Sigmoid colon (tissue), 6 donors: ENCODE measurements at regions not wholly inside any gene's neighbourhood (a gene's known extent, or its start where the extent isn't known, plus 50 kb on each side); places are given as distances from the start of the nearest gene placed in this dataset.

Experiments used
- DNase-seq: peaks from one replicate; pipeline ENCODE4 v3.0.0-alpha.2; 2019
- H3K27ac ChIP-seq, 4 donors: fragments of 200-600 bp; sonication (generic); one replicate each; pipeline ENCODE4 v1.5.1; 2016 to 2019; ENCODE audit warnings: mild to moderate bottlenecking in 1 of 4
- H3K27me3 ChIP-seq, 3 donors: fragments of 200-600 bp; sonication (generic); one replicate each; pipeline ENCODE4 v1.5.1; 2019; ENCODE audit warnings: mild to moderate bottlenecking in 1 of 3
- H3K36me3 ChIP-seq, 4 donors: fragments of 200-600 bp; sonication (generic); one replicate each; pipeline ENCODE4 v1.5.1; 2016 to 2019
- H3K4me1 ChIP-seq, 4 donors: fragments of 200-600 bp; sonication (generic); one replicate each; pipeline ENCODE4 v1.5.1; 2017 to 2019
- H3K4me3 ChIP-seq, 4 donors: fragments of 200-600 bp; sonication (generic); one replicate each; pipeline ENCODE4 v1.5.1; 2017 to 2019; ENCODE audit warnings: mild to moderate bottlenecking in 2 of 4, moderate library complexity in 1 of 4
- H3K9me3 ChIP-seq, 4 donors: fragments of 200-600 bp in 3 of 4; sonication (generic) in 3 of 4; one replicate each; pipeline versions ENCODE4 v1.5.1 to v1.6.1; 2013 to 2019
- EP300 ChIP-seq, 4 donors: sonication (generic); formaldehyde crosslinking; IDR thresholded peaks; one replicate each; pipeline ENCODE4 v1.6.1; 2017; ENCODE audit warnings: antibody characterized with exemption in 4 of 4
- POLR2A ChIP-seq, 2 donors: fragments of 450-650 bp; IDR thresholded peaks; one replicate each; pipeline ENCODE4 v1.6.1; 2016; ENCODE audit warnings: antibody characterized with exemption in 2 of 2, mild to moderate bottlenecking in 2 of 2, moderate library complexity in 2 of 2
- POLR2AphosphoS5 ChIP-seq, 4 donors: sonication (generic); formaldehyde crosslinking; IDR thresholded peaks; one replicate each; pipeline ENCODE4 v1.6.1; 2017; ENCODE audit warnings: antibody characterized with exemption in 4 of 4
- WGBS, 2 donors: extraction: QIAGEN DNeasy Blood & Tissue Kit; methylation state at CpG; one replicate each; pipeline ENCODE4 v1.1.7; 2013; 5-methylcytosine and 5-hydroxymethylcytosine counted together
- intact Hi-C: fragments of 100-400 bp; cut with DNase I; formaldehyde crosslinking; loops from one replicate; pipeline ENCODE4 v1.15.1; 2023
- TF ChIP-seq, protein P1 (sequence below), 4 experiments: fragments of 450-650 bp in 3 of 4; fragments of 200-600 bp in 1 of 4; IDR thresholded peaks; one replicate each; pipeline ENCODE4 v1.5.1; 2016 to 2019; ENCODE audit warnings: antibody characterized with exemption in 4 of 4, mild to moderate bottlenecking in 3 of 4, moderate library complexity in 2 of 4
- donor health status: healthy with polysubstance abuse.
- donor health status: healthy.

- TF ChIP-seq POLR2AphosphoS5 (IDR thresholded peaks at IDR 0.05), result no peak
- Histone ChIP-seq H3K4me1 (no peaks in the 10 kb centered on the region), H3K36me3 (no peaks in the 10 kb centered on the region), H3K9me3 (no peaks in the 10 kb centered on the region), H3K27me3 (no peaks in the 10 kb centered on the region), H3K4me3 (no peak overlapping the region), H3K27ac (no peak overlapping the region)
- WGBS, 2 donors, result 90 to 91% methylated on average over 3 of the region's 3 CpGs
- no peak for DNase-seq
- intact Hi-C loops, result no loop called here
These were observed 999.9 kb downstream of the TSN start for GRCh38 chr2:122755281-122755780.

DNA sequence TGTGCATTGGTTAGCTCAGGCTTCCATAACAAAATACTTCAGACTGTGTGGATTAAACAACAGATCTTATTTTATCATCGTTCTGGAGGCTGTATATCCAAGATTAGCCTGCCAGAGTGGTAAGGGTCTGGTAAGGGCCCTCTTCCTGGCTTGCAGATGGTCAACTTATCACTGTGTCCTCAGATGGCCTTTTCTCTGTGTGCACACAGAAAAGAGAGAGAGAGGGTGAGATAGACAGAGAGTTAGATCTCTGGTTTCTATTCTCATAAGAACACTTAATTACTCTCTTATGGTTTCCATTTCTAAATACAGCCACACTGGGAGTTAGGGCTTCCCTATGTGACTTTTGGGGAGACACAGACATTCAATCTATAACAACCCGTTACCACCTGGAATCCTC lies 1003.5 kb downstream of the TSN start:
- intact Hi-C loops, result no loop called here
- TF ChIP-seq POLR2AphosphoS5 (IDR thresholded peaks at IDR 0.05) (no peak), POLR2A (IDR thresholded peaks at IDR 0.05) (no peak), EP300 (IDR thresholded peaks at IDR 0.05) (no peak)
- TF ChIP-seq, protein P1, sequence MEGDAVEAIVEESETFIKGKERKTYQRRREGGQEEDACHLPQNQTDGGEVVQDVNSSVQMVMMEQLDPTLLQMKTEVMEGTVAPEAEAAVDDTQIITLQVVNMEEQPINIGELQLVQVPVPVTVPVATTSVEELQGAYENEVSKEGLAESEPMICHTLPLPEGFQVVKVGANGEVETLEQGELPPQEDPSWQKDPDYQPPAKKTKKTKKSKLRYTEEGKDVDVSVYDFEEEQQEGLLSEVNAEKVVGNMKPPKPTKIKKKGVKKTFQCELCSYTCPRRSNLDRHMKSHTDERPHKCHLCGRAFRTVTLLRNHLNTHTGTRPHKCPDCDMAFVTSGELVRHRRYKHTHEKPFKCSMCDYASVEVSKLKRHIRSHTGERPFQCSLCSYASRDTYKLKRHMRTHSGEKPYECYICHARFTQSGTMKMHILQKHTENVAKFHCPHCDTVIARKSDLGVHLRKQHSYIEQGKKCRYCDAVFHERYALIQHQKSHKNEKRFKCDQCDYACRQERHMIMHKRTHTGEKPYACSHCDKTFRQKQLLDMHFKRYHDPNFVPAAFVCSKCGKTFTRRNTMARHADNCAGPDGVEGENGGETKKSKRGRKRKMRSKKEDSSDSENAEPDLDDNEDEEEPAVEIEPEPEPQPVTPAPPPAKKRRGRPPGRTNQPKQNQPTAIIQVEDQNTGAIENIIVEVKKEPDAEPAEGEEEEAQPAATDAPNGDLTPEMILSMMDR (IDR thresholded peaks at IDR 0.05), result no peak
- DNase-seq, result no peak
- Histone ChIP-seq H3K4me3 (no peak overlapping the region), H3K36me3 (no peaks in the 10 kb centered on the region), H3K27ac (no peak overlapping the region), H3K27me3 (no peaks in the 10 kb centered on the region), H3K9me3 (no peaks in the 10 kb centered on the region), H3K4me1 (no peaks in the 10 kb centered on the region)
- 80 to 83% methylated on average over 2 of the region's 2 CpGs for WGBS, 2 donors

- TF ChIP-seq POLR2A (IDR thresholded peaks at IDR 0.05) (no peak), POLR2AphosphoS5 (IDR thresholded peaks at IDR 0.05) (no peak), EP300 (IDR thresholded peaks at IDR 0.05) (no peak)
- TF ChIP-seq, protein P1 (IDR thresholded peaks at IDR 0.05), result no peak
These were observed 1008.6 kb downstream of the TSN start for GRCh38 chr2:122764014-122764413.

DNA sequence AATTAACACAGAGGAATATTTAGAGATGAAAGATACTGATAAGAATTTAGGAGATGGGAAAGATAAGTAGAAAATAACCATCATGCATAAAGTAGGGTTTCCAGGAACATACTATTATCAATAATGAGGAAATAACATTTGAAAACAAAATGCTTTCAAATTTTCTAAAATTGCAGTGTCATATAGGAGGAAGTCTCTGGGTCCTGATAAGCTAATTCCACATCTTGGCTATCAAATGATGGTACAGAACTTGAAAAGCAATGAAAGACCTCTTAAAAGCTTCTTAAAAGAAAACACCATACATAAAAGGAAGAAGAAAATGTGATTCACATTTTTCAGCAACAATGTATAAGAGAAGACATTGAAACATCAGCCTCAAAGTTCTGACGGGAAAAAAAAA lies 1024.8 kb downstream of the TSN start:
- DNase-seq, result no peak
- WGBS, 2 donors, result 89 to 91% methylated on average over 1 of the region's 1 CpG
- intact Hi-C loops, result no loop called here

More at GRCh38 chr2:122764014-122764413, 1008.6 kb downstream of the TSN start:
- H3K27ac ChIP-seq, result no peak overlapping the region
- H3K9me3 ChIP-seq, result no peaks in the 10 kb centered on the region
- intact Hi-C loops, result no loop called here
- H3K36me3 ChIP-seq, result no peaks in the 10 kb centered on the region
- no peaks in the 10 kb centered on the region for H3K4me1 ChIP-seq
- H3K4me3 ChIP-seq, result no peak overlapping the region
- DNase-seq, result no peak
- no peaks in the 10 kb centered on the region for H3K27me3 ChIP-seq
- 60 to 69% methylated on average over 3 of the region's 3 CpGs for WGBS, 2 donors

DNA sequence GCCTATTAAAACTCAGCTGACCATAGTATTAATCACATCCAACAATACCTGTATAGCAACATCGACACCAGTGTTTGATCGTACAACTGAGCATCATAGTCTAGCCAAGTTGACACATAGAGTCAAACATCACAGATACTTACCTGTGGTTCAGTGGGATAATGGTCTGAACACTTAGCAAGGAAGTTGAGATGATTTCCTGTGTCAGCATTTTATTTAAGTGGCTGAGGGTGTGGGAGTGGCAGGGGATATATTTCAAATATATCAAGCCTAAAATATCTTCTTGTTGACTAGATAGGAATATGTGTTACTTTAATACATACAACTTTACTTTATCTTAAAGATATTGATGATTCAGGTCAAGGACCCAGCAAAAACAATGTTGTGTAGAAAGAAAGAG lies 1038.6 kb downstream of the TSN start:
- no peaks in the 10 kb centered on the region for H3K4me1 ChIP-seq
- TF ChIP-seq, protein P1 (IDR thresholded peaks at IDR 0.05), result no peak
- no peak for TF ChIP-seq POLR2AphosphoS5 (IDR thresholded peaks at IDR 0.05)
- TF ChIP-seq POLR2A (IDR thresholded peaks at IDR 0.05), result no peak
- TF ChIP-seq EP300 (IDR thresholded peaks at IDR 0.05), result no peak
- H3K27me3 ChIP-seq, result no peaks in the 10 kb centered on the region
- no peak overlapping the region for H3K4me3 ChIP-seq
- DNase-seq, result no peak
- H3K27ac ChIP-seq, result no peak overlapping the region
- 94 to 97% methylated on average over 2 of the region's 2 CpGs for WGBS, 2 donors
- H3K9me3 ChIP-seq, result no peaks in the 10 kb centered on the region
- H3K36me3 ChIP-seq, result no peaks in the 10 kb centered on the region
- intact Hi-C loops, result no loop called here

More for the DNA sequence above, 1024.8 kb downstream of the TSN start:
- no peak for TF ChIP-seq POLR2A (IDR thresholded peaks at IDR 0.05)
- TF ChIP-seq EP300 (IDR thresholded peaks at IDR 0.05), result no peak
- TF ChIP-seq, protein P1 (IDR thresholded peaks at IDR 0.05), result no peak
- TF ChIP-seq POLR2AphosphoS5 (IDR thresholded peaks at IDR 0.05), result no peak
- H3K9me3 ChIP-seq, result peaks cover 0 to 3% (median 0%) of the 10 kb centered on the region in 4 donors
- no peaks in the 10 kb centered on the region for H3K4me1 ChIP-seq
- no peak overlapping the region for H3K27ac ChIP-seq
- H3K4me3 ChIP-seq, result no peak overlapping the region
- H3K27me3 ChIP-seq, result no peaks in the 10 kb centered on the region
- no peaks in the 10 kb centered on the region for H3K36me3 ChIP-seq
